GM12878 (cell line): ENCODE measurements at regions not wholly inside any gene's neighbourhood (a gene's known extent, or its start where the extent isn't known, plus 50 kb on each side); places are given as distances from the start of the nearest gene placed in this dataset.
A peak's percentile ranks its signal among the peaks of the same experiment; 100 is the strongest.

ENCODE experiments used
- BCL3 ChIP-seq: IDR thresholded peaks from 2 replicates; pipeline ENCODE4 v1.6.1; 2011; ENCODE audit warnings: borderline replicate concordance, low read depth, mild to moderate bottlenecking, moderate library complexity, low read length; ENCODE audit not compliant: insufficient read depth, poor library complexity, severe bottlenecking
- CREM ChIP-seq: IDR thresholded peaks from 2 replicates; pipeline ENCODE4 v1.6.1; 2014; ENCODE audit warnings: antibody characterized with exemption, low read depth
- CTCF ChIP-seq, 3 experiments: IDR thresholded peaks in 2 of 3; conservative IDR thresholded peaks in 1 of 3; 2 replicates each; pipeline ENCODE4 v1.5.1; 2011; ENCODE audit warnings: low read depth in 3 of 3, low read length in 3 of 3, mild to moderate bottlenecking in 3 of 3, control low read depth in 2 of 3, moderate library complexity in 2 of 3, inconsistent platforms in 1 of 3, mixed read lengths in 1 of 3; ENCODE audit not compliant: control insufficient read depth in 2 of 3, insufficient read depth in 1 of 3; ENCODE audit errors: extremely low read depth in 1 of 3
- EP300 ChIP-seq, 2 experiments: fragments of 150-350 bp in 1 of 2; IDR thresholded peaks; 2 replicates each; pipeline ENCODE4 v1.6.1; 2011 to 2012; ENCODE audit warnings: low read depth in 2 of 2, low read length in 2 of 2, borderline replicate concordance in 1 of 2, improper control_type of control experiment in 1 of 2, inconsistent platforms in 1 of 2; ENCODE audit not compliant: control insufficient read depth in 1 of 2
- ETV6 ChIP-seq, 2 experiments: fragments of 450-650 bp in 1 of 2; IDR thresholded peaks in 1 of 2; conservative IDR thresholded peaks in 1 of 2; 2 replicates each; pipeline ENCODE4 v1.6.1; 2014; ENCODE audit warnings: antibody characterized with exemption in 1 of 2, borderline replicate concordance in 1 of 2, low read depth in 1 of 2, mild to moderate bottlenecking in 1 of 2, moderate library complexity in 1 of 2
- EZH2 ChIP-seq: IDR thresholded peaks from 2 replicates; pipeline ENCODE4 v1.6.1; 2012; ENCODE audit warnings: low read depth, mild to moderate bottlenecking, control low read depth, inconsistent platforms, low read length, borderline replicate concordance; ENCODE audit not compliant: control insufficient read depth
- KAT2A ChIP-seq: conservative IDR thresholded peaks from 2 replicates; pipeline ENCODE4 v1.6.1; 2011; ENCODE audit warnings: low read depth, low read length; ENCODE audit not compliant: control insufficient read depth
- MEF2A ChIP-seq: IDR thresholded peaks from 2 replicates; pipeline ENCODE4 v1.6.1; 2011; ENCODE audit warnings: low read depth, mild to moderate bottlenecking, low read length, moderate library complexity; ENCODE audit not compliant: insufficient read depth
- MYC ChIP-seq: IDR thresholded peaks from 2 replicates; pipeline ENCODE4 v1.6.1; 2011; ENCODE audit warnings: mild to moderate bottlenecking, low read length, moderate library complexity, inconsistent platforms; ENCODE audit not compliant: insufficient read depth, insufficient replicate concordance, insufficient read length, severe bottlenecking
- PAX5 ChIP-seq: IDR thresholded peaks from 2 replicates; pipeline ENCODE4 v1.6.1; 2011; ENCODE audit warnings: low read depth, low read length, borderline replicate concordance
- TAF1 ChIP-seq: IDR thresholded peaks from 2 replicates; pipeline ENCODE4 v1.6.1; 2011; ENCODE audit warnings: mild to moderate bottlenecking, low read depth, low read length, borderline replicate concordance
- USF1 ChIP-seq: IDR thresholded peaks from 2 replicates; pipeline ENCODE4 v1.6.1; 2011; ENCODE audit warnings: borderline replicate concordance, low read depth, mild to moderate bottlenecking, moderate library complexity, mixed read lengths, low read length; ENCODE audit not compliant: insufficient read depth; ENCODE audit errors: extremely low read length
- YBX1 ChIP-seq: fragments of 450-650 bp; IDR thresholded peaks from 2 replicates; pipeline ENCODE4 v1.6.1; 2016; ENCODE audit warnings: antibody characterized with exemption
- ZBTB11 ChIP-seq: fragments of 450-650 bp; formaldehyde crosslinking; IDR thresholded peaks from 2 replicates; pipeline ENCODE4 v1.5.0; 2022; ENCODE audit warnings: mild to moderate bottlenecking, missing genetic modification characterization

- TF ChIP-seq YBX1 (no peak), PAX5 (no peak), EZH2 (no peak), ETV6 (conservative IDR thresholded peaks at IDR 0.05 in 1 of 2, IDR thresholded peaks at IDR 0.05 in 1 of 2; ENCODE audit: borderline replicate concordance in 1 of 2, low read depth in 1 of 2) (peak in 1 of 2 experiments; percentile 62; a peak in 1 of 4 replicates), EP300 (IDR thresholded peaks at IDR 0.05; ENCODE audit: borderline replicate concordance in 1 of 2, control insufficient read depth in 1 of 2, low read depth in 2 of 2, low read length in 2 of 2) (0 out of 4 replicates have a peak, but pooled peaks of 1 of the 2 experiments have one; percentile 39), CTCF (IDR thresholded peaks at IDR 0.05 in 2 of 3, conservative IDR thresholded peaks at IDR 0.05 in 1 of 3; ENCODE audit: control insufficient read depth in 2 of 3, extremely low read depth in 1 of 3, insufficient read depth in 1 of 3, low read depth in 3 of 3, low read length in 3 of 3) (no peak), USF1 (no peak), TAF1 (no peak), KAT2A (no peak), MYC (no peak), ZBTB11 (CRISPR knock-in tag) (no peak), BCL3 (no peak), CREM (peak; percentile 40; the same call in 1 of the 2 replicates), MEF2A (0 out of 2 replicates have a peak, but pooled peaks have one; percentile 12)
Observed at GRCh38 chr6:119444642-119445557, 95.3 kb upstream of the MAN1A1 start.
